Fibroblast of gingiva (primary cell): ENCODE measurements at regions not wholly inside any gene's neighbourhood (a gene's known extent, or its start where the extent isn't known, plus 50 kb on each side); places are given as distances from the start of the nearest gene placed in this dataset.
"Not testable (repeated sequence)": the region's sequence is repeated elsewhere in the genome, so short reads cannot be mapped to it uniquely, and the experiment has no call there.

Experiments
- DNase-seq: peaks from one replicate; pipeline ENCODE4 v3.0.0-alpha.2; 2011; ENCODE audit warnings: low read depth

DNA sequence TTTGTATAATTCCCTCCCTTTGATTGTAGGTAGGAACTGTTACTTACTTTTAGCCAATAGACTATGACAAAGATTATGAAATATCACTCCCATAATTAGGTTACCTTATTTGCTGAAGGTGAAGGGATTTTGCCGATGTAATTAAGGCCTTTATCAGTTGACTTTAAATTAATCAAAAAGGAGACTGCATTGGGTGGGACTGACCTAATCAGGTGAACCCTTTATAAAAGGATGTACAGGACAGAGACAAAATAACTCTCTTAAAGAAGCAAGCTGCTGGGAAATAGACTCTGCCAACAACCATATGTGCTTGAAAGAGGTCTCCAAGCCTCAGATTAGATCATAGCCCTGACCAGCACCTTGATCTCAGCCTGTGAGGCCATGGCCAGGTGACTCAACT is 167.6 kb downstream of the SOX3 start:
- DNase-seq, result no peak

DNA sequence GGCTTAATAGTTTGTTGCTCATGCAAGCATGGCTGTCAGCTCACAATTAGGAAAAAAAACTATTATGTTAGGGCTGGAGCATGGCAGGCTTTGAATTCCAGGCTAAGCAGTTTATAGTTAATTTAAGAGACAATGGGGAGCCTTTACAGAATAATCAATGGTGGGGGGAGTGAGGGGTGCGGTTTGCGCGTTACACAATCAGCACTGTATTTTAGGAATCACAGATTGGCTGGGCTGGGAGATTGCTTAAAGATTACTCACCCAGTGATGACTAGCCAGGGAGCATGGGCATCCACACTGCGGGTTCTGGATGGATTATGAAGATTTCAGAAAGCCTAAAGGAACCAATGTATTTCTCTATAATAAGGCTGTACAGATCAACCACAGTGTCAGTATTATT is 186.6 kb downstream of the SOX3 start:
- DNase-seq, result no peak

DNA sequence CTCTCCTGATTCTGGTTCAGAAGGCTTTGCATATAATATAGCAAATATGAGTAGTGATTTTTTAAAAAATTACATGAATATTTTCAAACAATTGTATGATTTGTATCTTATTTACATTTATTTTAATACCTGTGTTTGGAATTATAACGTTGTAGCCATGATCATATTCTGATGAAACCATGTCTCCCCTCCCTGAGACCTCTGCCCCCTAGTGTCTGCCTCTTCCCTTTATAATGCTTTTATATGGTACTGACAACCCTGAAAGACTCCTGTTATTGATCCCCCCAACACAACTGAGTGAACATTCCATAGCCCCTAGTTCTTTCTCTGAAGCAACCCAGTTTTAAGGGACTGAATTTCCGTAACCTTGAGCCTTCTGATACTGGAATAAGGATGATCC is 187.4 kb downstream of the SOX3 start:
- no peak for DNase-seq

DNA sequence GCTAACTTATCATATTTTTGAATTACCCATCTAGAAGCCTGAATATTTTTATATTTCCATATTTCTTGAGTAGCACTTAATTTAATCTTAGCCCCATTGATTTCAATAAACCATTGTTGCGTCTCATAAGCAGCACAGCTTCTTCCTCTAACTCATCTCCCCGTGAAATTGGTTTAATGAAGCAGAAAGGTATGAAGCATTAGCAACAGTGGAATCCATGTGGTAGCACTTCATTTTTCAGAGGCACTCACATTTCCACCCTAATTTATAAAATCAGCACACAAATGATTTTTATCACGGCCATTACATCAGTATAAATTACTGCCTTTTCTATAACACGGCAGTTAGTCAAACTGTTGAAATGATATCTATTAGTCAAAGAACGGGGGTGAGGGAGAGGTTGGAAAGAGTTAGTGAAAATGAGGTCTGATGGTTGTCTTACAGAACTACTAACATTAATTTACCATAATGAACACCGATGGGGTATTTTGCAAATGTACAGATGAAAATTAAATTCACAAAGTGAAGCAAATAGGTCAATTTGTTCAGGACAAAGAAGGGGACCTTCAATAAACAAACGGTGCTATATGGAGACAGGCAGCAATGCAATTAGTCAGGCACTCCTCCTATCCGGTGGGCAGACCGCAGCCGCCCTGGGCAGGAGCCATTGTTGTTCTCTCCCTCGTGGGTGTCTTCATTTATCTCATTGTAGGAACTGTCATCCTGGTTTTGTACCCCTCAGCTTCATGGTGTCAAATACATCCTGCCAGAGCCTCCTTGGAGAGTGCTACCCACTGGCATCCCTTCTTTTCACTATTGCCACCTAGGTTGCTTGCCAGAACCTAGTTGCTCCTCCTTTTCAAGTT is 205.7 kb downstream of the SOX3 start:
- DNase-seq, result no peak

DNA sequence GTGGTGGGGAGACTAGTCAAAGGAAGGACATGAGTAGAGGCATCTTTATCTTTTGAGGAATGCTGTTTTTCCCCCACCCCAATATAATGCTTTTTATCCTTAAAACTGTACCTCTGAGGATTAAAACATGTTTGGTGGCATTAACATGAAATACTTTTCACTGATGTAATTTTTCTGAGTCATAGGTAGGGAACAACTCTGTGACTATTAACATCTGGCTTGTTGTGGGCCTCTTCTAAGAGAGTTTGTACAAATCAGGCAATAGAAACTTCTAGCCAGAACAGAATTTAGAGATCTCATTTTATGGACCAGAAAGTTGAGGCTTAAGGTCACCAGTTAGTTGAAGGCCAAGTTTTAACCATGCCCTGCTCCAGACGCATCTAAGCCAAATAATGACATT is 207.6 kb downstream of the SOX3 start:
- no peak for DNase-seq

DNA sequence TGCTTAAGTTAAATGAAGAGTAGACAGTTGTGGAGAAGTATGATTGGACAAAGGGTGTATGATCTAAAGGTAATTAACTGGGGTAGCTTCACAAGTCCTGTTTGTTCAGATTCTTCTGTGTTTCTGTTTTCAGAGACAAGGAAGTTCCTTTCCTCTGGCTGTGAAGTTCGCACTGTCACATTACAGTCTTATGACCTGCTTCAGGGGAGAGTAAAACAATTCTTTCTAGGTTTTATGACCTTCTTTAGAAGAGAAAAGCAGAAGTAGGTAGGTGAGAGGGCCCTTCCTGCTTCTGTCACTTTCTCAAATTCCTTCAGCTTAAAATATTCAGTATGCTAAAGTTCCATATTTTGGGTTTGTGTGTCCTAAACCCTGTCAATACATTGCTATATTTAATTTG is 211.9 kb downstream of the SOX3 start:
- DNase-seq, result no peak

DNA sequence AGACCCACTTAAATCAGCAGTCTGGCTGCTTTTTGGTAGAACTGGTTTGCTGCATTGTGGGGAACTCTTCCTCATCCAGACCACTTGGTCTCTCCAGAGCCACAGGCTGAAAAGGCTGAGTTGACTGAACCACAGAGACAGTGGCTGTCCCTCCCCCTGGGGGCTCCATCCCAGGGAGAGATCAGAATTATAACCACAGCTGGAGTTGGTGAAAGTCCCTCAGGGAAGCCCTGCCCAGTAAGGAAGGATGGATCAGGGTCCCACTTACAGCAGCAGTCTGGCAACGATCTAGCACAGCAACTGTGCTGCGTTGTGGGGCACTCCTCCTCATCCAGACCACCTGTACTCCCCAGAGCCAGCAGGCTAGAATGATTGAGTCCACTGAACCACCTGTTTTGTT is 212.7 kb downstream of the SOX3 start:
- no peak for DNase-seq

DNA sequence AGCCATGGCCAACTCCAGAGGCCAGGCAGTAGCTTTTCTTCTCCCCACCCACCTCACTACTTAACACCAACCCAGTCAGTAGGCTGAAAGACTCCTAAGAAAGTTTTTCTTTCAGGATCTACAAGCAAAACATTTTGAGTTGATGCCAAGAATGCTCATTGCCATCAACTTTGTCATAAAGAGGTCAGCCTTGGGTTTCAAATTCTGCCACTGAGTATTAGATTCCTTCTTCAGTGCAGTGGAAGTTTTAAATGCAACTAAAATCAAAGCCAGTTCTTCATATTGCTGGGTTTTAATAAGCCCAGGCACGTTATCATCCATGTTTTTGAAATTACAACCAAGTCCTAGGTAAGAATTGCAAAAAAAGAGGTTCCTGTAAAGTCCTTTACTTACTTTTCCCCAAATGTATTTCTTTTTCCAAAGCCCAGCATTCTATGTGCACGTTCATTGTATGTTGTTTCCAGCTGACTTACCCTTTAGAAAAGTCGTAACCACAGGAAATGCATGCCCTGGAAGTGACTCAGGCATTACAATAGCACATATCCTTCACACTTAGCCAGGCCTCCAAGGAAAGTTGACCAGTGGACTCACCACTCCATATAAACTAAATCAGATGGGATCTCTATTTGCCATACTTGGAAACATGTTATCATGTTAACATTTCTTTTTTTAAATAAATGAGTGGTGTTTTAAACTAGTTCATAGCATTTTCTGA is 229.9 kb downstream of the SOX3 start:
- peak; percentile 1 for DNase-seq

DNA sequence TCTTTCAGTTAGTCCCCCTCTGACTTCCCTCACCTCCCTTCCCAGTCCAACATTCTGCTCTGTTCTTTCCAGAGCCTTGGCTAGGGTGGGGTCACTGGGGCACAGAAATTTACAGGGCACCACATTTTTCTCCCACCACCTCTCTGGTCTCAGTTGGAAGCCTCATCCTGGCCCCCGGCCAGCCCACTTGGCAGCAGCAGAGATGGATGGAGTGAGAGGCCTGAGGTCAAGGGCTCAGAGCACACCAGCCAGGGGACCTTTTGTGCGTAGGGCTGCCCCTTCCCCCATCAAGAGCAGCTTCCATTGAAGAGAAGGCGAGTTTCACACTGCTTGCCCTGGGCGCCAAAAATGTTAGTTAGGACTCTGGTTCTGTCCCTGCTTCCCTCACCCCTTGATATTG is 230.9 kb downstream of the SOX3 start:
- DNase-seq, result no peak

DNA sequence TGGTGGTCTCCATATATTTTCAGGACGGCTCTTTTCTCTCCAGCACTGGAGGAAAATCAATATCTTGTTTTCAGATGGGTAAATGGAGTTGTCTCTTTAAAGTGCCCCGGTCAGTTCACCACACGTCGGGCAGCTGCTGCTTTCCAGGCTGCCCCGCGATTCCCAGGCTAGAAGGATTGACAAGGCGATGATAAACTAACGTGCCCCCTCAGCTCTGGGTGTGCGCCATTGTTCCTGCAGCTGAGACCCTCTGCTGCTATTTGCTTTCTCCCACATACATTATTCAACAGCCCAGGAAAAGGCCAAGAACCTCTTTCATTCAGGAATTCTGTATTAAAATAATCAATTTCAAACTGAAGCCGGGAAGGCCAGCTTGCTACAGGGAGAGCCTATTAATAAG is 254.5 kb downstream of the SOX3 start:
- no peak for DNase-seq

DNA sequence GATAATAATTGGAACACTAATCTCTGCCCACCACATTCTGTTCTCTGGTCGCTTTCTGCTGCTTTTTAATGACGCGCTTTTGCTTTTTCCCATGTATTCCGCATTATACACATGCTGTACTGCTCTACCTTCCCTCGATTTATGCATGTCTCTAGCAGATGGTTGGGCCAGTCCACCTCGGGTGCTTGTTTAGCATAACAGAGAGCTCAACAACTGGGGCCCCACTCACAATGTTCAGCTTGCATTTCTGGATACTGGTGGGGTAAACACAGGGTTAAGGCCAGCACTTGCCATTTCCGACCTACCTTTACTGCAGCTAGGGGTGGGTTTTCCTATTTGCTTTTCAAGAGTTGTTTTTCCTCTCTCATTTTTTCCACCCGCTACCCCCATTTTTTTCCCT is 255.8 kb downstream of the SOX3 start:
- no peak for DNase-seq

DNA sequence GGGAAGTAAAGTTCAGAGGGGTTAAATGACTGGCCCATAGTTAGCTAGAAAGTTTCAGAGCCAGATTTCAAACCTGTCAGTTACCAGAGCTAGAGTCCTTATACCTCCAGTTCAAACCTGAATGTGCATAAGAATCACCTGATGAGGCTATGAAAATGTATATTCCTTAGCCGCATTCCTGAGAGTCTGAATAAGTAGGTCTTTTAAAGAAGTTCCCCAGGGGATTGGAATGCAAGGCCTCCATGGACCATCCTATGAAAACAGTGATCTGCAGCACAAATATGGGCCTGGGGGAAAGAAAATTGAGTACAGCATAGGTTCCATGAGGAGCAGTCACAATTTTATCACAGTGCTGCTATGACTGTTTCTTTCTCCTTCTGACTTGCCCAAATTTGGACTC is 263.9 kb upstream of the CXorf66 start:
- DNase-seq, result no peak

DNA sequence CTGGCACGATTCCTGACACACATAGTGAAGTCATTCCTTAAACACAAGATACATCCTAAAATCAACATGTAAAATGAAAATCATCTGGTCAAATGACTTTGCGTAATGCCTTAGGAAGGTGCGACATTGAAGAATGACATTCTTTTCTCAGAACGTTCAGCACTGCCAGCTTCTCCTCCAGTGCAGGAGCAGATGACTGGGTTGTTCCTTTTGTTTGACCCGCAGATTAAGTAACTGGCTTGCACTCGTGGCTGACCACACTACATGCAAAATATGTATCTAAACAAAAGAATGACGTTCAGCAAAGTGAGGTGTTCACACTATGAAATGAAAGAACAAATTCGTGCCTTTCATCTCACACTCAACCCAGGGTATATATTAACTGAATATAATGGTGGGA is 260.7 kb upstream of the CXorf66 start:
- not testable (repeated sequence) for DNase-seq

DNA sequence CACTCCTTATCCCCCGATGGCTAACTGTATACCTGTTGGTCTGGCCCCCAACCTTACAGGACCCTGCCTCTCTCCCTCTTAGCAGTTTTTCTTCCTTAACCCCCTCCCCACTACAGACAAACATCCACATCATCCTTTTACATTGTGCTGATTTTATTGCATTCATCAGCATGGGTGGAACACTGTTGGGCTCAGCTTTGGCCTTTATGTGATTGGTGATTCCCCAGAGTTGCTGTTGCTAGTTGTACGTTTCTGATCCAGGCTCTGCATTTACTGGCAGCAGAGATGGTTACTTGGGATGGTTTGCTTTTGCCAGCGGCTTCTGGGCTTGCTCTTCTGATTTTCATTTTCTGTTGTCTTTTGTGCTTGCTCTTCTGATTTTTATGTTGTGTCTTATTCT is 250.6 kb upstream of the CXorf66 start:
- not testable (repeated sequence) for DNase-seq

DNA sequence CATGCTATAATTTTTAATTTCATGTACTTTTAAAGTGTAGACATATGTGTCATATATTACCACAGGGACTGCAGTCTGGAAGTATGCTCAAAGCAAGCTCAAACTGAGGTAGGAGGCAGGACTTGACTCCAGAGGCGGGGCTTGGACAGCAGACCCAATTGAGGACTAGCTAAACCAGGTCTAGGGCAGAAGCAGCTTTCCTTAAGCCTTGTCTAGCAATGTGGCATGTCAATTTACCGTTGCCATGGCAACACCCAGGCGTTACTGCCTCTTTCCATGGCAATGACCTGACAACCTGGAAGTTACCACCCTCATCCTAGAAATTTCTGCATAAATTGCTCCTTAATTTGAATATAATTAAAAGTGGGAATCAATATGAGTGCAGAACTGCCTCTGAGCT is 249.2 kb upstream of the CXorf66 start:
- DNase-seq, result not testable (repeated sequence)

DNA sequence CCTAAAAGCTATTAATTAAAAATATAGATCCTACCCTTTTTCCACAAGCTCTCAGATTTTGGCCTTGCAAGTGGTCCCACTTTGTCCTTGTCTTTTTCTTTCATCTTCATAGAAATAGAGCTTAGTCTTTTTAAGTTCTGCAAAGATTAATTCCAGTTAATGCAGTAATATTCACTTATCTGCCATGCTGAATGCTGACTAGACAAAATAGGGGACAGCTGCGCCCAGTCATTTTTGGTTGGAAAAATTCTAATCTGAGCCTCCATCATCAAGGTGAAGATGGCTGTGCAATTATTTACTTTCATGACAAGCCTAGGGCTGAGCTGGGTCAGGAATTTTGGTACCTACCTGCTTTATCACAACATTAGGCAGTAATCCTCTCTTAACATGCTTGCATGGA is 241.3 kb upstream of the CXorf66 start:
- no peak for DNase-seq

DNA sequence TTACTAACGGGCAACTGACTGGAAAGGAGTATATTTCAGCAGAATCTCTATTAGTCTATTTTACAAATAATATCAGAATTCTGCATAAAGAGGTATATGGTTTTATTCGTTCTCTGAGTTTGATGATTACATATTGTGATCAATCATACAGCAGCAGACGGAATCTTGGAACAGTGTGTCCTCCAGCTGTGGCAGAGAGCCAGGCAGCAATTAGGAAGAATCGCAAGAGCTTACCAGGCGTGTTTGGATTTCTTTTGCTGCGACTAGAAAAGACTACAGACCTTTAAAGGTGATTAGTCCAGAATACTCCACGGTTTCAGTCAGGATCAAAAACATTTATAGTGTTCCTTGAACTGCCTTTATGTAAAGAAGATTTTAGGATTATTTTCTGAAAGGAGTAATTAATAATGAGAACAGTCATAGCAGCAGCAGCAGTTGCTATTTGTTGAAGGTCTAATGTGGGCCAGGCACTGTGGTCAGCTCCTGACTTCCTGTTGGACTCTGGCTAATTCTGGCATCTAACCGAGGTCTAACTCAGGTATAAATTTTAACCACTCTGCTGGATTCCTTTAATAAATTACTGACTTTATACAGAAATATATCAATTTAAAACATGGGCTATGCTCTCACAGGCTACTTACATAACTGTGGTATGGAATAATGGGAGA is 225.3 kb upstream of the CXorf66 start:
- DNase-seq, result no peak

DNA sequence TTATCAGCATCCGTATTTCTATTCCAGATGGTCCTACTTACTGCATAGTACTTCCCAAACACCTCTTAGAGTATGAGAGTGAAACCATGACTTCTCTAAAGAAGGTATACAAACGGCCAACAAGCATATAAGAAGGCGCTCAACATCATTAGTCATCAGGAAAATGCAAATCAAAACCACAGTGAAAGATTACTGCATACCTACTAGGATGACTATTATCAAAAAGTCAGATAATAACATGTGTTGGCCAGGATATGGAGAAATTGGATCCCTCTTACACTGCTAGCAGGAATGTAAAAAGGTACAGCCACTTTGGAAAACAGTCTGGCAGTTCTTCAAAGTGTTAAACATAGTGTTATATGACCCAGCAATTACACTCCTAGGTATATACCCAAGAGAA is 215.3 kb upstream of the CXorf66 start:
- no peak for DNase-seq

DNA sequence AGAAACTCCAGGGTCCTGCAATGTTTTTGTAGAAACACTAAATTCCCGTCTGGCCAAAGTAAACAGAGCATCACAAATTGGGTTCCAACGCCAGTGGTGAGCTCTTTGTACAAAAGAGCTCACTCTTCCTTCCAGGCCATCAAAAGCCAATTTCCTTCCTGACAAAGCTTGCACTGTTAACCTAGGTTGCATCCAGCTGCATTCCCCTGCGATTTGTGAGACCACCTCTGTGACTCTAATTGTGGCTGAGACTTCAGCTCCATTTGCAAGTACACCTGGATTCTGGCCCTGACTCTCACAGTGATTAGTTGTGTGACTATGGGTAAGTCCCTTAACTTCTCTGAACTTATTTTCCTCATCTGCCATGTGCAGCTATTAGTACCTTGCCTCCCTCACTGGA is 212.5 kb upstream of the CXorf66 start:
- no peak for DNase-seq

DNA sequence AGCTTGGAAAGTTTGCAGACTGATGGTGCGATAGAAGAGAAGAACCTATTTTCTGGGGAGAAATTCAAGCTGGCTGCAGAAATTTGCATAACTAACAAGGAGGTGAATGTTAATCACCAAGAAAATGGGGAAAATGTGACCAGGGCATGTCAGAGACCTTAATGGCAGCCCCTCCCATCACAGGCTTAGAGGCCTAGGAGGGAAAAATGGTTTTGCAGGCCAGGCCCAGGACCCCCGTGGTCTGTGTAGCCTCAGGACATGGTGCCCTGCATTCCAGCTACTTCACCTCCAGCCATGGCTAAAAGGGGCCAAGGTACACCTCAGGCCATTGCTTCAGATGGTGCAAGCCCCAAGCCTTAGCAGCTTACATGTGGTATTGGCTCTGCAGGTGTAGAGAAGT is 207.1 kb upstream of the CXorf66 start:
- no peak for DNase-seq

DNA sequence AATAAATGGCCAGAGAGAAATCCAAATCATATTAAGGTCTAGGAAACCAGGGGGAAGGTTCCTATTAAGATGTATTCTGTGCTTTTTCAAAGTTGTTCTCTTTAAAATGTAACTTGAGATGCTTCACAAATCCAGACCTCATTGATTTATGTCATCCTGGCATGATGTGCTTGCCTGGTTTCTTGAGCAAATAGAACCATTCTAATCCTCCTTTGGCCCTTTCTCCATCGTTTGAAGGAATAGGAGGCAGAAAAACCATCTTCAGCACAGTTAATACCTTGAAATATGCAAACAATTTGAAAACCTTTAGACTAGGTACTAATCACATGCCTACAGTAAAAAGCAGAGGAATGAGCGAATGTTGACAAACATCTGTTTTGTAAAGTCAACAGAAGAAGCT is 202.2 kb upstream of the CXorf66 start:
- no peak for DNase-seq

DNA sequence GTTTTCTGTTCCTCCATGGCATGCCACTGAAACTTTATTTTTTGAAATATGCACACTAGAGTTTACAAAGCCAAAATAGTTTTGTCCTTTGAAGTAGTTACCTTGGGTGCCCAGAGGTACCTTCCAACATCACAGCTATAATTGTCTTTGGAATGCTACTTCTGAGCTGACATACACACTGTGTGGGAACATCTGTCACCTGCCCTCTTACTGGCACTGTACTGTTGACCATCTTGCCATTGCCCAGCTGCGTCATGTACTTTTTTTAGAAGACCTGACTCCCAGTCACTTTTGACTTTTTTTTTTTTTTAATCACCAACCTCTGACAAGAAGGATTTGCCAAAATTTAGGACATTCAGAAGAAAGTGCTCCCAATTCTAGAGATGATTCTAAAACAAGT is 200.5 kb upstream of the CXorf66 start:
- DNase-seq, result no peak

DNA sequence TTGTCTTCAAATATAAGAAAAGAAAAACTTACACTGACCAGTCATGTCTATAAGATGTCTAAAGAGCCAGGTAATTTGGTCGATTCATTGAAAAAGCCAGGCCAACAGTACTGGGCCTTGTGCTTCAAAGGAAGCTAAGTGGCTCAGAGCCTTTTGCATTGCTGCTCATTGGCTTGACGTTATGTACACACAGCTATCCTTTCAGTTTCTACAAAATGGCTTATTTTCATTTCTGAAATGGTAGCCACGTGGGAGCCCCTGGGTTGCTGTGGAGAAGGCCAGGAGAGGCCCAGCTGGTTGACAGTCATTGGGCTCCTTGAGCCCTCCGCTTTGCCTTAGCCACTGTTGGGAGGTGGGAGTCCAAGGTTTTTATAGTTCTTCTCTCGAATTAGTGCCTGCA is 199.1 kb upstream of the CXorf66 start:
- no peak for DNase-seq
